GM19240 (cell line): ENCODE measurements at regions not wholly inside any gene's neighbourhood (a gene's known extent, or its start where the extent isn't known, plus 50 kb on each side); places are given as distances from the start of the nearest gene placed in this dataset.
"Not testable (repeated sequence)": the region's sequence is repeated elsewhere in the genome, so short reads cannot be mapped to it uniquely, and the experiment has no call there.

Experiments
- DNase-seq: peaks from one replicate; pipeline ENCODE4 v3.0.0; 2011; ENCODE audit warnings: low spot score; ENCODE audit not compliant: insufficient read length

- no peak for DNase-seq
Measured at GRCh38 chr18:11511434-11512095, 97.8 kb upstream of the SLC35G4 start.

- DNase-seq: no peak
Measured at GRCh38 chr18:11506856-11507255, 102.5 kb upstream of the SLC35G4 start.

GRCh38 chr18:11505993-11506392 lies 103.4 kb upstream of the SLC35G4 start:
- no peak for DNase-seq

GRCh38 chr18:11504962-11505361 lies 104.4 kb upstream of the SLC35G4 start:
- no peak for DNase-seq

GRCh38 chr18:11502368-11502767 lies 107.0 kb upstream of the SLC35G4 start:
- no peak for DNase-seq

GRCh38 chr18:11501352-11501751 lies 108.0 kb upstream of the SLC35G4 start:
- no peak for DNase-seq

- no peak for DNase-seq
Measured at GRCh38 chr18:11500153-11501122, 109.0 kb upstream of the SLC35G4 start.

GRCh38 chr18:11498821-11499220 lies 110.6 kb upstream of the SLC35G4 start:
- no peak for DNase-seq

- no peak for DNase-seq
Measured at GRCh38 chr18:11497585-11497984, 111.8 kb upstream of the SLC35G4 start.

GRCh38 chr18:11496526-11497172 lies 112.7 kb upstream of the SLC35G4 start:
- no peak for DNase-seq

GRCh38 chr18:11495441-11495840 lies 114.0 kb upstream of the SLC35G4 start:
- no peak for DNase-seq

GRCh38 chr18:11494107-11494506 lies 115.3 kb upstream of the SLC35G4 start:
- no peak for DNase-seq

GRCh38 chr18:11489266-11489899 lies 120.0 kb upstream of the SLC35G4 start:
- DNase-seq: no peak

GRCh38 chr18:11488175-11488574 lies 121.2 kb upstream of the SLC35G4 start:
- DNase-seq: no peak

GRCh38 chr18:11487390-11487789 lies 122.0 kb upstream of the SLC35G4 start:
- DNase-seq: no peak

- DNase-seq: no peak
Measured at GRCh38 chr18:11482271-11482670, 127.1 kb upstream of the SLC35G4 start.

- DNase-seq: no peak
Measured at GRCh38 chr18:11480692-11481091, 128.7 kb upstream of the SLC35G4 start.

GRCh38 chr18:11479031-11479430 lies 130.4 kb upstream of the SLC35G4 start:
- DNase-seq: not testable (repeated sequence)

- no peak for DNase-seq
Measured at GRCh38 chr18:11470941-11471340, 138.5 kb upstream of the SLC35G4 start.

- no peak for DNase-seq
Measured at GRCh38 chr18:11468617-11469016, 140.8 kb upstream of the SLC35G4 start.

- no peak for DNase-seq
Measured at GRCh38 chr18:11468120-11468519, 141.3 kb upstream of the SLC35G4 start.

GRCh38 chr18:11467611-11468010 lies 141.8 kb upstream of the SLC35G4 start:
- no peak for DNase-seq
